ENCODE measurements at regions not wholly inside any gene's neighbourhood (a gene's known extent, or its start where the extent isn't known, plus 50 kb on each side); places are given as distances from the start of the nearest gene placed in this dataset.

DNA sequence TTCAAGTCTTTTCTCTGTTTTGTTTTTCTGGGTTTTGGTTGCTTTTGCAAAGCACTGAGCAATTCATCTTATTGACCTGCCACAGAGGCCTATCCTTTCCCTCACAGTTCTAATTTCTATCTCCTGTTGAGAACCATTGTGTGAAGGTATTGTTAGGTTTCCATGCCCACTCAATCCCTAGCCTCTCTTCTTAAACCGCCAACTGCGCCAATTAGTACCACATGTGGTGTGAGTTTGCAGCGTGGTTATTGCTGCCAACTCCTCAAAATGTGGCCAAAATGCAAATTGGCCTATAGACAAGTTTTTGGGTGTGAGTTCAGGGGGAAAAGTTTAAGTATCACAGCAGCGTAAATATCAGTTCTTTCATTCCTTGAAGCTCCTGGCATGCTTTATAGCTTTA is 232.6 kb downstream of the FLRT2 start:
- DNase-seq (ENCODE audit: insufficient read length, low spot score, missing footprints): no peak

DNA sequence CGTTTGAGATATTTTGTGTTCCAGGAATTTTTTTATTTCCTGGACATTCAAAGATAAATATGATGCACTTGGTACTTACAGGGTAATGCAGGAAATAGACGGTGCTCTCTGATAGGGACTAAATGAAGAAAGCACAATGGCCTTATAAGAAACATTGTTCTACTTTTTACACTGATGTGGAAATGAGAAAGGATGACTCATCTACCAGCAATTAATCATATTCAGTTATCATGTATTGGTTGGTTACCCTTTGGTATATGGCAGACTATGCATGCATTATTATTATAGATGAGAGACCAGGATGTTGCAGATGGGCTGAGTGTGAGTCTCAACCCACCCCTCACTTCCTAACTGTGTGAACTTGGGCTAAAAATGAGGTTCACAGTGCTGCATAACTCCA is 222.2 kb downstream of the FLRT2 start:
- Histone ChIP-seq H3K79me2 (ENCODE audit: insufficient read depth, low read length) (no peaks in the 10 kb centered on the region), H3K27me3 (ENCODE audit: insufficient read depth, low read length) (no peaks in the 10 kb centered on the region), H3K4me2 (ENCODE audit: insufficient read depth, low read length) (no peak overlapping the region), H4K20me1 (ENCODE audit: insufficient read depth, low read length) (no peaks in the 10 kb centered on the region), H3K4me3 (ENCODE audit: insufficient read depth, low read length) (no peak overlapping the region), H3K4me1 (ENCODE audit: insufficient read depth, low read length) (no peaks in the 10 kb centered on the region), H3K27ac (ENCODE audit: low read depth, low read length) (no peak overlapping the region), H2AFZ (ENCODE audit: low read length) (no peak overlapping the region), H3K9me3 (ENCODE audit: low read depth, low read length) (no peaks in the 10 kb centered on the region), H3K36me3 (ENCODE audit: insufficient read depth, low read length) (no peaks in the 10 kb centered on the region)
- no peak for DNase-seq (ENCODE audit: insufficient read length, low spot score, missing footprints)
- TF ChIP-seq, protein P1, sequence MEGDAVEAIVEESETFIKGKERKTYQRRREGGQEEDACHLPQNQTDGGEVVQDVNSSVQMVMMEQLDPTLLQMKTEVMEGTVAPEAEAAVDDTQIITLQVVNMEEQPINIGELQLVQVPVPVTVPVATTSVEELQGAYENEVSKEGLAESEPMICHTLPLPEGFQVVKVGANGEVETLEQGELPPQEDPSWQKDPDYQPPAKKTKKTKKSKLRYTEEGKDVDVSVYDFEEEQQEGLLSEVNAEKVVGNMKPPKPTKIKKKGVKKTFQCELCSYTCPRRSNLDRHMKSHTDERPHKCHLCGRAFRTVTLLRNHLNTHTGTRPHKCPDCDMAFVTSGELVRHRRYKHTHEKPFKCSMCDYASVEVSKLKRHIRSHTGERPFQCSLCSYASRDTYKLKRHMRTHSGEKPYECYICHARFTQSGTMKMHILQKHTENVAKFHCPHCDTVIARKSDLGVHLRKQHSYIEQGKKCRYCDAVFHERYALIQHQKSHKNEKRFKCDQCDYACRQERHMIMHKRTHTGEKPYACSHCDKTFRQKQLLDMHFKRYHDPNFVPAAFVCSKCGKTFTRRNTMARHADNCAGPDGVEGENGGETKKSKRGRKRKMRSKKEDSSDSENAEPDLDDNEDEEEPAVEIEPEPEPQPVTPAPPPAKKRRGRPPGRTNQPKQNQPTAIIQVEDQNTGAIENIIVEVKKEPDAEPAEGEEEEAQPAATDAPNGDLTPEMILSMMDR (IDR thresholded peaks at IDR 0.05; ENCODE audit: extremely low read depth, low read depth, low read length): no peak

More for the DNA sequence above, 232.6 kb downstream of the FLRT2 start:
- Histone ChIP-seq H3K27ac (ENCODE audit: low read depth, low read length) (no peak overlapping the region), H3K27me3 (ENCODE audit: insufficient read depth, low read length) (no peaks in the 10 kb centered on the region), H3K36me3 (ENCODE audit: insufficient read depth, low read length) (no peaks in the 10 kb centered on the region), H3K4me1 (ENCODE audit: insufficient read depth, low read length) (no peaks in the 10 kb centered on the region), H3K4me3 (ENCODE audit: insufficient read depth, low read length) (no peak overlapping the region), H3K9me3 (ENCODE audit: low read depth, low read length) (no peaks in the 10 kb centered on the region), H2AFZ (ENCODE audit: low read length) (no peak overlapping the region), H4K20me1 (ENCODE audit: insufficient read depth, low read length) (no peaks in the 10 kb centered on the region), H3K79me2 (ENCODE audit: insufficient read depth, low read length) (no peaks in the 10 kb centered on the region), H3K4me2 (ENCODE audit: insufficient read depth, low read length) (no peak overlapping the region)
- TF ChIP-seq, protein P1 (IDR thresholded peaks at IDR 0.05; ENCODE audit: extremely low read depth, low read depth, low read length): no peak

DNA sequence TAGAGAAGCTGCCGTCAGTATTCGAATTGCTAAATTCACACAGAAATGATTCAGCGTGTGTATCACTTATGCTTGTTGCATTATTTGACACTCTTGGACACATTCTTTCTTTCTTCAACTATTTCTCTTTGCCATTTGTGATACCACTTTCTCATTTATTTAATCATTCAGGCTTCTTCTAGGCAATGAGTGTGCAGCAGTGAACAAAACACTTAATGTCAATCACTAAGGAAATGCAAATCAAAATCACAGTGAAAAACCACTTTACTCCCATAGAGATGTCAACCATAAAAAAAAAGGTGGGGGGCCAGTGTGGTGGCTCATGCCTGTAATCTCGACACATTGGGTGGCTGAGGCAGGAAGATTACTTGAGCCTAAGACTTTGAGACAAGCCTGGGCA is 214.6 kb downstream of the FLRT2 start:
- no peaks in the 10 kb centered on the region for H3K27me3 ChIP-seq (ENCODE audit: insufficient read depth, low read length)
- no peak for DNase-seq (ENCODE audit: insufficient read length, low spot score, missing footprints)
- no peak overlapping the region for H3K4me2 ChIP-seq (ENCODE audit: insufficient read depth, low read length)
- TF ChIP-seq, protein P1 (IDR thresholded peaks at IDR 0.05; ENCODE audit: extremely low read depth, low read depth, low read length): no peak
- H3K9me3 ChIP-seq (ENCODE audit: low read depth, low read length): no peaks in the 10 kb centered on the region
- no peak overlapping the region for H3K27ac ChIP-seq (ENCODE audit: low read depth, low read length)
- no peak overlapping the region for H2AFZ ChIP-seq (ENCODE audit: low read length)
- H3K4me1 ChIP-seq (ENCODE audit: insufficient read depth, low read length): no peaks in the 10 kb centered on the region
- H4K20me1 ChIP-seq (ENCODE audit: insufficient read depth, low read length): no peaks in the 10 kb centered on the region
- no peak overlapping the region for H3K4me3 ChIP-seq (ENCODE audit: insufficient read depth, low read length)
- H3K36me3 ChIP-seq (ENCODE audit: insufficient read depth, low read length): no peaks in the 10 kb centered on the region
- H3K79me2 ChIP-seq (ENCODE audit: insufficient read depth, low read length): no peaks in the 10 kb centered on the region

DNA sequence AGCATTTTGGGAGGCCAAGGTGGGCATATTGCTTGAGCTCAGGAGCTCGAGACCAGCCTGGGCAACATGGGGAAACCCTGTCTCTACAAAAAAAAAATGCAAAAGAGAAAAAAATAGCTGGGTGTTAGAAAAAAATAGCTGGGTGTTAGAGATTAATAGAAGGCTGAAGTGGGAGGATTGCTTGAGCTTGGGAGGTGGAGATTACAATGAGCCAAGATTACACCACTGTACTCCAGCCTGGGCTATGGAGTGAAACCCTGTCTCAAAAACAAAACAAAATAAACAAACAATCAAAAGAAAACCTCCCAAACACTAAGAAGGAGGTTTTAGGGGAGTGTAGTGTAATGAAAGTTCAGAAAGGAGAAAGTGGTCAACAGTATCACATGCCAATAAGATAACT is 202.1 kb downstream of the FLRT2 start:
- TF ChIP-seq, protein P1 (IDR thresholded peaks at IDR 0.05; ENCODE audit: extremely low read depth, low read depth, low read length): no peak
- H3K36me3 ChIP-seq (ENCODE audit: insufficient read depth, low read length): no peaks in the 10 kb centered on the region
- no peaks in the 10 kb centered on the region for H3K27me3 ChIP-seq (ENCODE audit: insufficient read depth, low read length)
- no peak for DNase-seq (ENCODE audit: insufficient read length, low spot score, missing footprints)
- no peak overlapping the region for H3K27ac ChIP-seq (ENCODE audit: low read depth, low read length)
- no peak overlapping the region for H3K4me3 ChIP-seq (ENCODE audit: insufficient read depth, low read length)
- no peak overlapping the region for H3K4me2 ChIP-seq (ENCODE audit: insufficient read depth, low read length)
- H3K9me3 ChIP-seq (ENCODE audit: low read depth, low read length): no peaks in the 10 kb centered on the region
- H3K4me1 ChIP-seq (ENCODE audit: insufficient read depth, low read length): peaks cover 2% of the 10 kb centered on the region
- no peaks in the 10 kb centered on the region for H3K79me2 ChIP-seq (ENCODE audit: insufficient read depth, low read length)
- no peak overlapping the region for H2AFZ ChIP-seq (ENCODE audit: low read length)
- no peaks in the 10 kb centered on the region for H4K20me1 ChIP-seq (ENCODE audit: insufficient read depth, low read length)
